SH-SY5Y (cell line): ENCODE measurements at regions not wholly inside any gene's neighbourhood (a gene's known extent, or its start where the extent isn't known, plus 50 kb on each side); places are given as distances from the start of the nearest gene placed in this dataset.

ENCODE experiments used
- GATA2 ChIP-seq: IDR thresholded peaks from 2 replicates; pipeline ENCODE4 v1.6.1; 2011; ENCODE audit warnings: mild to moderate bottlenecking, low read depth, low read length
- GATA3 ChIP-seq: IDR thresholded peaks from 2 replicates; pipeline ENCODE4 v1.6.1; 2011; ENCODE audit warnings: low read depth, mild to moderate bottlenecking, low read length, moderate library complexity

DNA sequence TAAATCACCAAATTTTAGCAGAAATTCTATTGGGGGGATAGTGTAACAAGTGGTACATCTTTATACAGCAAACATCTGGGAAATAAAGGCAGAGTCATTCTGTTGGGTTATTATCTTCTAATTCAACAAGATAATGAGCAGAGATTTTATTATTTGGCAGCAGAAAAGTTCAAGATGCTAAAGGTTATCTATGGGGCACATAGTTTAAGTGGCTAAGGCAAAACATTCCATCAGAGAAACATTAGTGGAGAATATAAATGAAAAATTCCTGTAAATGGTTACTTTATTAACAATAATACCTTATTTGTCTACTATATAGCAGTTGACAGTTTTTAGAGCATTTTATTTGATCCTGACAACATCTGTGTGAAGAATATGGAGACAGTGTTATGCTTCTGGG is 815.7 kb downstream of the NCAM2 start:
- TF ChIP-seq GATA2 (no peak), GATA3 (no peak)
